ENCODE measurements at regions not wholly inside any gene's neighbourhood (a gene's known extent, or its start where the extent isn't known, plus 50 kb on each side); places are given as distances from the start of the nearest gene placed in this dataset.

DNA sequence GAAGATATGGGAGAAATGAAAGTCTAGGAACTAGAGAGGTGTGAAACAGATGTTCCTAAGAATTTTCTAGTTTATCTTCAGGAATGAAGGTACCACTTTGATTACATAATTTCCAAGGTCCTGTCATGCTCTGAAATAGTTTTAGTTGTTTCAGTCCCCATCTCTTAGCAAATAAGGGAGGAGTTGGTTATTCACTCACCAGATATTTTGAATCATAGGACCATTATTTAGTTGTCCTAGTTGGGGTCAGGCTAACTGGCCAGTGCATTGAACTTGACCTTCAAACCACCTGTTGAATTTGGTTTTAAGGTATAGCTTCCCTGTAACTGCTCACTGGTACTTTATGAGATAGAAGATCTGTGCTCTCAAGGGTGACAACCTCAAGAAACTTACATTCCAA is 53.9 kb upstream of the TNFAIP8 start:
- H3K9me2 ChIP-seq, result no peaks in the 10 kb centered on the region
- peak overlapping the region in 1 of 2 experiments; percentile 93; a peak in 2 of 4 replicates for H3K27ac ChIP-seq (ENCODE audit: low read depth in 2 of 2, low read length in 1 of 2)
- H3K36me3 ChIP-seq (replicated peaks in 1 of 2; ENCODE audit: control insufficient read depth in 1 of 2, insufficient read depth in 2 of 2, low read length in 1 of 2), result no peaks in the 10 kb centered on the region
- 0 out of 2 replicates have a peak overlapping the region, but pooled peaks have one; percentile 31 for H3K4me2 ChIP-seq
- peaks cover 29% of the 10 kb centered on the region for H3F3A ChIP-seq (replicated peaks; ENCODE audit: insufficient read depth)
- peaks cover 16 to 35% of the 10 kb centered on the region in 2 experiments for H3K4me1 ChIP-seq (ENCODE audit: control insufficient read depth in 1 of 2, insufficient read depth in 2 of 2, low read depth in 1 of 2, low read length in 1 of 2)
- POLR2A ChIA-PET, result no interaction called here
- TF ChIP-seq GABPA (IDR thresholded peaks at IDR 0.05; ENCODE audit: low read depth) (no peak), ELF1 (IDR thresholded peaks at IDR 0.05) (no peak), FOSL2 (IDR thresholded peaks at IDR 0.05; ENCODE audit: borderline replicate concordance, low read depth) (no peak), JUND (IDR thresholded peaks at IDR 0.05) (no peak), SMC3 (IDR thresholded peaks at IDR 0.05; ENCODE audit: low read depth, low read length) (no peak), MXI1 (IDR thresholded peaks at IDR 0.05; ENCODE audit: low read depth, low read length) (no peak), FOXM1 (IDR thresholded peaks at IDR 0.05; ENCODE audit: low read depth) (no peak), TAF1 (IDR thresholded peaks at IDR 0.05; ENCODE audit: borderline replicate concordance, low read depth, low read length) (no peak), EP300 (IDR thresholded peaks at IDR 0.05; ENCODE audit: borderline replicate concordance in 1 of 2, low read depth in 1 of 2, low read length in 1 of 2) (no peak), IRF3 (IDR thresholded peaks at IDR 0.05; ENCODE audit: low read depth, low read length) (no peak), FOXJ3 (CRISPR knock-in tag; IDR thresholded peaks at IDR 0.05) (no peak), TEAD4 (IDR thresholded peaks at IDR 0.05; ENCODE audit: borderline replicate concordance, insufficient read depth) (no peak)
- TF ChIP-seq, protein P1, sequence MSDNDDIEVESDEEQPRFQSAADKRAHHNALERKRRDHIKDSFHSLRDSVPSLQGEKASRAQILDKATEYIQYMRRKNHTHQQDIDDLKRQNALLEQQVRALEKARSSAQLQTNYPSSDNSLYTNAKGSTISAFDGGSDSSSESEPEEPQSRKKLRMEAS (IDR thresholded peaks at IDR 0.05; ENCODE audit: low read depth), result no peak
- no peaks in the 10 kb centered on the region for H3K27me3 ChIP-seq (ENCODE audit: insufficient read depth)
- no peak overlapping the region for H2AFZ ChIP-seq (ENCODE audit: low read depth)
- peaks cover 48% of the 10 kb centered on the region for H3K79me2 ChIP-seq (ENCODE audit: insufficient read depth)
- H3K4me3 ChIP-seq (ENCODE audit: low read depth in 2 of 2, low read length in 1 of 2), result no peak overlapping the region
- H3K9me3 ChIP-seq, result no peaks in the 10 kb centered on the region
- no peak overlapping the region for H3K9ac ChIP-seq
- H4K20me1 ChIP-seq (ENCODE audit: insufficient read depth), result no peaks in the 10 kb centered on the region
- CTCF ChIA-PET, result interaction anchor here (0.8 to 2.4 kb wide), 3 partner anchors 12 to 314 kb away, joined by 3 to 5 read pairs (median 4); partner anchors contain the start of gene DTWD2
- DNase-seq, result no peak

DNA sequence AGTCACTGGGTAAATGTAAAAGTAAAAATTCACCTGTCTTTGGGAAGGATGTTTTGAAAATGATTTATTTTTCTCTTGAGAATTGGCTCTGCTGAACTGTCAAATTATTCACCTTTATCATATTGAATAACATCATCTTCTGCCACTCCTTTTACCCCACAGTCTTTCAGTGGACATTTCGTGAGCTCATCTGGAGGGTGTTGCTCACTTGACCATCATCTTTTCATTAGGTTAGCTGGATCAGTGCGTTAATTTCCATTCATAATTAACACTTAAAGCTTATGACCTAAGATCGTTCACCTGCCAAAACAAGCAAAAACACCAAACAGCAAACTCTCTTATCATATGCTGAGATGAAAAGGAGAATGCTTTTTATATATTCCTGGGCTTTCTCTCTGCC is 53.4 kb upstream of the TNFAIP8 start:
- no peaks in the 10 kb centered on the region for H3K27me3 ChIP-seq (ENCODE audit: insufficient read depth)
- H3K36me3 ChIP-seq (replicated peaks in 1 of 2; ENCODE audit: control insufficient read depth in 1 of 2, insufficient read depth in 2 of 2, low read length in 1 of 2), result no peaks in the 10 kb centered on the region
- H3F3A ChIP-seq (replicated peaks; ENCODE audit: insufficient read depth), result peaks cover 29% of the 10 kb centered on the region
- DNase-seq, result no peak
- no peak overlapping the region for H3K4me3 ChIP-seq (ENCODE audit: low read depth in 2 of 2, low read length in 1 of 2)
- no peaks in the 10 kb centered on the region for H3K9me2 ChIP-seq
- ChIA-PET POLR2A (no interaction called here), CTCF (interaction anchor here (0.8 to 2.4 kb wide), 3 partner anchors 13 to 314 kb away, joined by 3 to 5 read pairs (median 4); partner anchors contain the start of gene DTWD2)
- H3K9ac ChIP-seq, result peak overlapping the region; percentile 10; the same call in 1 of the 2 replicates
- H3K79me2 ChIP-seq (ENCODE audit: insufficient read depth), result peaks cover 48% of the 10 kb centered on the region
- H4K20me1 ChIP-seq (ENCODE audit: insufficient read depth), result no peaks in the 10 kb centered on the region
- WGBS (ENCODE audit: low lambda C conversion rate), result 66% methylated on average over 3 of the region's 3 CpGs
- H3K9me3 ChIP-seq, result no peaks in the 10 kb centered on the region
- TF ChIP-seq NRF1 (IDR thresholded peaks at IDR 0.05; ENCODE audit: low read depth, low read length) (no peak), RXRA (IDR thresholded peaks at IDR 0.05; ENCODE audit: borderline replicate concordance, low read depth) (no peak), EZH2phosphoT487 (IDR thresholded peaks at IDR 0.05; ENCODE audit: borderline replicate concordance, low read depth) (no peak), ELF1 (IDR thresholded peaks at IDR 0.05) (no peak), CHD2 (IDR thresholded peaks at IDR 0.05; ENCODE audit: low read length, partially characterized antibody) (no peak), RAD21 (IDR thresholded peaks at IDR 0.05; ENCODE audit: low read length) (no peak), TEAD4 (IDR thresholded peaks at IDR 0.05; ENCODE audit: borderline replicate concordance, insufficient read depth) (no peak), TAF1 (IDR thresholded peaks at IDR 0.05; ENCODE audit: borderline replicate concordance, low read depth, low read length) (no peak), GATA2 (CRISPR knock-in tag; IDR thresholded peaks at IDR 0.05) (no peak), CTCF (IDR thresholded peaks at IDR 0.05) (no peak), MEF2A (IDR thresholded peaks at IDR 0.05; ENCODE audit: borderline replicate concordance, low read depth) (no peak), FOXJ3 (CRISPR knock-in tag; IDR thresholded peaks at IDR 0.05) (no peak), POLR2AphosphoS5 (IDR thresholded peaks at IDR 0.05; ENCODE audit: low read depth, low read length) (no peak), FOSL2 (IDR thresholded peaks at IDR 0.05; ENCODE audit: borderline replicate concordance, low read depth) (no peak), IRF3 (IDR thresholded peaks at IDR 0.05; ENCODE audit: low read depth, low read length) (no peak), RCOR1 (IDR thresholded peaks at IDR 0.05; ENCODE audit: low read length) (no peak)
- 0 out of 2 replicates have a peak overlapping the region, but pooled peaks have one; percentile 4 for H2AFZ ChIP-seq (ENCODE audit: low read depth)
- peak overlapping the region; percentile 72 to 93; a peak in 3 of 4 replicates for H3K27ac ChIP-seq (ENCODE audit: low read depth in 2 of 2, low read length in 1 of 2)
- H3K4me2 ChIP-seq, result peak overlapping the region; percentile 31; the same call in 1 of the 2 replicates
- H3K4me1 ChIP-seq (ENCODE audit: control insufficient read depth in 1 of 2, insufficient read depth in 2 of 2, low read depth in 1 of 2, low read length in 1 of 2), result peaks cover 16 to 35% of the 10 kb centered on the region in 2 experiments

All from SK-N-SH (cell line).